H9 (cell line): ENCODE measurements at regions not wholly inside any gene's neighbourhood (a gene's known extent, or its start where the extent isn't known, plus 50 kb on each side); places are given as distances from the start of the nearest gene placed in this dataset.

ENCODE experiments used
- DNase-seq: peaks from one replicate; pipeline ENCODE4 v3.0.0-alpha.2; 2017
- H2AFZ ChIP-seq: one replicate; pipeline ENCODE4 v1.6.1; 2013; ENCODE audit warnings: mild to moderate bottlenecking, low read length, control low read depth, moderate library complexity
- H2AK5ac ChIP-seq: 2 replicates; pipeline ENCODE4 v1.6.1; 2013; ENCODE audit warnings: low read length, control low read depth, mixed read lengths; ENCODE audit not compliant: insufficient read length
- H2BK120ac ChIP-seq: one replicate; pipeline ENCODE4 v1.6.1; 2013; ENCODE audit warnings: low read depth, mild to moderate bottlenecking, low read length, control low read depth, inconsistent platforms; ENCODE audit not compliant: poor library complexity, severe bottlenecking
- H2BK12ac ChIP-seq: 2 replicates; pipeline ENCODE4 v1.6.1; 2013; ENCODE audit warnings: low read length, control low read depth, mixed read lengths, low read depth; ENCODE audit not compliant: insufficient read length
- H2BK15ac ChIP-seq: 2 replicates; pipeline ENCODE4 v1.6.1; 2013; ENCODE audit warnings: low read depth, low read length, control low read depth
- H2BK20ac ChIP-seq: one replicate; pipeline ENCODE4 v1.6.1; 2013; ENCODE audit warnings: low read depth, mild to moderate bottlenecking, low read length, control low read depth, inconsistent platforms; ENCODE audit not compliant: poor library complexity, severe bottlenecking
- H2BK5ac ChIP-seq: 2 replicates; pipeline ENCODE4 v1.6.1; 2013; ENCODE audit warnings: low read length, control low read depth, mixed read lengths; ENCODE audit not compliant: insufficient read length
- H3K14ac ChIP-seq: 2 replicates; pipeline ENCODE4 v1.6.1; 2013; ENCODE audit warnings: low read length, control low read depth; ENCODE audit not compliant: insufficient read depth
- H3K18ac ChIP-seq: 2 replicates; pipeline ENCODE4 v1.6.1; 2013; ENCODE audit warnings: low read depth, mild to moderate bottlenecking, mixed read lengths, low read length, control low read depth; ENCODE audit not compliant: insufficient read length
- H3K23ac ChIP-seq: 2 replicates; pipeline ENCODE4 v1.6.1; 2013; ENCODE audit warnings: low read length, control low read depth, mixed read lengths, low read depth; ENCODE audit not compliant: insufficient read length
- H3K23me2 ChIP-seq: 2 replicates; pipeline ENCODE4 v1.6.1; 2013; ENCODE audit warnings: low read depth, mild to moderate bottlenecking, mixed read lengths, low read length, control low read depth; ENCODE audit not compliant: insufficient read length, poor library complexity, severe bottlenecking
- H3K27ac ChIP-seq: 2 replicates; pipeline ENCODE4 v1.5.1; 2013; ENCODE audit warnings: low read length, control low read depth, mixed read lengths, low read depth; ENCODE audit not compliant: insufficient read length
- H3K27me3 ChIP-seq: 2 replicates; pipeline ENCODE4 v1.6.1; 2013; ENCODE audit warnings: low read length, control low read depth, inconsistent platforms; ENCODE audit not compliant: insufficient read depth
- H3K4ac ChIP-seq: 2 replicates; pipeline ENCODE4 v1.6.1; 2013; ENCODE audit warnings: low read depth, mild to moderate bottlenecking, control low read depth, inconsistent platforms, low read length, moderate library complexity
- H3K4me1 ChIP-seq: 2 replicates; pipeline ENCODE4 v1.6.1; 2013; ENCODE audit warnings: low read length, control low read depth, inconsistent platforms; ENCODE audit not compliant: insufficient read depth
- H3K4me2 ChIP-seq: 2 replicates; pipeline ENCODE4 v1.6.1; 2013; ENCODE audit warnings: low read length, control low read depth, mixed read lengths; ENCODE audit not compliant: insufficient read length, insufficient read depth
- H3K56ac ChIP-seq: 2 replicates; pipeline ENCODE4 v1.6.1; 2013; ENCODE audit warnings: low read depth, mild to moderate bottlenecking, mixed read lengths, low read length, control low read depth; ENCODE audit not compliant: insufficient read length
- H3K79me1 ChIP-seq: 2 replicates; pipeline ENCODE4 v1.6.1; 2013; ENCODE audit warnings: low read depth, mild to moderate bottlenecking, moderate library complexity, low read length, control low read depth, inconsistent platforms; ENCODE audit not compliant: insufficient read depth, poor library complexity, severe bottlenecking
- H3K79me2 ChIP-seq: 2 replicates; pipeline ENCODE4 v1.6.1; 2013; ENCODE audit warnings: low read length, control low read depth, inconsistent platforms; ENCODE audit not compliant: insufficient read depth
- H3K9ac ChIP-seq: 2 replicates; pipeline ENCODE4 v1.6.1; 2013; ENCODE audit warnings: low read length, control low read depth, mixed read lengths; ENCODE audit not compliant: insufficient read length; ENCODE audit errors: extremely low read depth
- H3K9me3 ChIP-seq: one replicate; pipeline ENCODE4 v1.6.1; 2013; ENCODE audit warnings: low read depth, low read length, inconsistent platforms; ENCODE audit not compliant: control insufficient read depth
- H3T11ph ChIP-seq: one replicate; pipeline ENCODE4 v1.6.1; 2013; ENCODE audit warnings: mild to moderate bottlenecking, low read length, control low read depth, inconsistent platforms
- H4K20me1 ChIP-seq: one replicate; pipeline ENCODE4 v1.6.1; 2013; ENCODE audit not compliant: control insufficient read depth, insufficient read length, insufficient read depth
- H4K5ac ChIP-seq: 2 replicates; pipeline ENCODE4 v1.6.1; 2013; ENCODE audit warnings: low read depth, mild to moderate bottlenecking, mixed read lengths, low read length, control low read depth; ENCODE audit not compliant: insufficient read length
- H4K8ac ChIP-seq: replicated peaks from 2 replicates; pipeline ENCODE4 v1.6.1; 2013; ENCODE audit warnings: low read length, control low read depth, mixed read lengths, low read depth; ENCODE audit not compliant: insufficient read length
- H4K91ac ChIP-seq: 2 replicates; pipeline ENCODE4 v1.6.1; 2013; ENCODE audit warnings: low read depth, mild to moderate bottlenecking, moderate library complexity, mixed read lengths, low read length, control low read depth; ENCODE audit not compliant: insufficient read length
- H3K27ac Mint-ChIP-seq, 3 experiments: 2 replicates in 2 of 3; 3 replicates in 1 of 3; pipeline ENCODE4 v1.8.0; 2020 to 2021; ENCODE audit warnings: mixed read lengths in 3 of 3, mild to moderate bottlenecking in 1 of 3, moderate library complexity in 1 of 3
- H3K27me3 Mint-ChIP-seq: 2 replicates; pipeline ENCODE4 v1.8.0; 2021; ENCODE audit warnings: low read depth, mild to moderate bottlenecking, moderate library complexity, mixed read lengths
- H3K36me3 Mint-ChIP-seq, 3 experiments: 2 replicates in 2 of 3; 3 replicates in 1 of 3; pipeline ENCODE4 v1.8.0; 2020 to 2021; ENCODE audit warnings: low read depth in 3 of 3, mixed read lengths in 3 of 3; ENCODE audit not compliant: insufficient read depth in 1 of 3
- H3K4me1 Mint-ChIP-seq, 2 experiments: 2 replicates each; pipeline ENCODE4 v1.8.0; 2020; ENCODE audit warnings: mixed read lengths in 2 of 2
- H3K4me3 Mint-ChIP-seq, 2 experiments: 2 replicates in 1 of 2; 3 replicates in 1 of 2; pipeline ENCODE4 v1.8.0; 2020 to 2021; ENCODE audit warnings: mild to moderate bottlenecking in 2 of 2, mixed read lengths in 2 of 2, moderate library complexity in 1 of 2
- H3K9me3 Mint-ChIP-seq, 2 experiments: 2 replicates in 1 of 2; 3 replicates in 1 of 2; pipeline ENCODE4 v1.8.0; 2020; ENCODE audit warnings: mild to moderate bottlenecking in 2 of 2, mixed read lengths in 2 of 2, moderate library complexity in 1 of 2
- WGBS: extraction: QIAGEN DNeasy Blood & Tissue Kit; methylation state at CpG from one replicate; pipeline ENCODE4 v1.1.7; 2013; ENCODE audit warnings: missing lambda C conversion rate, low lambda C conversion rate, mixed read lengths; ENCODE audit not compliant: insufficient read length; ENCODE audit errors: extremely low coverage; 5-methylcytosine and 5-hydroxymethylcytosine counted together
- TF ChIP-seq, protein P1 (sequence below): fragments of 200-600 bp; sonication (generic); conservative IDR thresholded peaks from 3 replicates; pipeline ENCODE4 v1.8.0; 2021; ENCODE audit warnings: antibody characterized with exemption, mild to moderate bottlenecking

DNA sequence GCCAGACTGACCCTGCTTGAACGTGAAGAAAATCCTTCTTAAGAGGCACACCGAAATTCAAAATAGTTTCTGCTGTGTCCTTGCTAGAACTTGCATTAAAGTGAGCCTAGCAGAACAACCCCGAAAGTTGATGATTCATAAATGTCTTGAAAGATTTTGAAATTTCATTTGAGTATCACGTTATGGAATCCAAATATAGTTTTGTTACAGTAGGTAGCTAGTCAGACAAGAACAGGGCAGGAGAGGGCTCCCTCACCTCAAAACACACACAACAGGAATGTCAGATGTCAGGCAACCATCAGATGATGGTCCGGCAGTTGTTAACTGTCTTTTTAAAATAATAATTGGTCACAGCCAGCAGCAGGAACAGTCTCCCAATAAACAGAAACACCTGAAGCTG, 259.6 kb upstream of the GNPDA2 start:
- Histone ChIP-seq H3K4me1 (no peaks in the 10 kb centered on the region), H3K23me2 (no peaks in the 10 kb centered on the region), H3K4ac (no peak overlapping the region), H3K56ac (no peak overlapping the region), H3K27me3 (no peaks in the 10 kb centered on the region), H3K9ac (no peak overlapping the region), H2BK20ac (no peak overlapping the region), H3K4me2 (no peak overlapping the region), H2BK12ac (no peak overlapping the region), H3K79me1 (no peaks in the 10 kb centered on the region), H3K18ac (no peak overlapping the region), H2AK5ac (no peak overlapping the region), H3K9me3 (no peaks in the 10 kb centered on the region), H2BK15ac (no peak overlapping the region), H3K23ac (no peak overlapping the region), H4K8ac (no peak overlapping the region), H3K14ac (no peak overlapping the region), H3T11ph (no peak overlapping the region), H2AFZ (no peak overlapping the region), H4K5ac (no peak overlapping the region), H2BK120ac (no peak overlapping the region), H2BK5ac (no peak overlapping the region), H3K79me2 (no peaks in the 10 kb centered on the region), H4K91ac (no peak overlapping the region), H4K20me1 (no peaks in the 10 kb centered on the region), H3K27ac (no peak overlapping the region)
- no CpG with 5 or more reads among the region's 5 CpGs for WGBS
- Mint-ChIP-seq H3K4me1 (no peaks in the 10 kb centered on the region; a peak in 1 of 4 replicates), H3K36me3 (no peaks in the 10 kb centered on the region; a peak in 1 of 7 replicates), H3K9me3 (no peaks in the 10 kb centered on the region; a peak in 3 of 5 replicates), H3K27me3 (no peaks in the 10 kb centered on the region), H3K27ac (no peak overlapping the region), H3K4me3 (no peak overlapping the region)
- TF ChIP-seq, protein P1, sequence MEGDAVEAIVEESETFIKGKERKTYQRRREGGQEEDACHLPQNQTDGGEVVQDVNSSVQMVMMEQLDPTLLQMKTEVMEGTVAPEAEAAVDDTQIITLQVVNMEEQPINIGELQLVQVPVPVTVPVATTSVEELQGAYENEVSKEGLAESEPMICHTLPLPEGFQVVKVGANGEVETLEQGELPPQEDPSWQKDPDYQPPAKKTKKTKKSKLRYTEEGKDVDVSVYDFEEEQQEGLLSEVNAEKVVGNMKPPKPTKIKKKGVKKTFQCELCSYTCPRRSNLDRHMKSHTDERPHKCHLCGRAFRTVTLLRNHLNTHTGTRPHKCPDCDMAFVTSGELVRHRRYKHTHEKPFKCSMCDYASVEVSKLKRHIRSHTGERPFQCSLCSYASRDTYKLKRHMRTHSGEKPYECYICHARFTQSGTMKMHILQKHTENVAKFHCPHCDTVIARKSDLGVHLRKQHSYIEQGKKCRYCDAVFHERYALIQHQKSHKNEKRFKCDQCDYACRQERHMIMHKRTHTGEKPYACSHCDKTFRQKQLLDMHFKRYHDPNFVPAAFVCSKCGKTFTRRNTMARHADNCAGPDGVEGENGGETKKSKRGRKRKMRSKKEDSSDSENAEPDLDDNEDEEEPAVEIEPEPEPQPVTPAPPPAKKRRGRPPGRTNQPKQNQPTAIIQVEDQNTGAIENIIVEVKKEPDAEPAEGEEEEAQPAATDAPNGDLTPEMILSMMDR = no peak
- DNase-seq = no peak
